ENCODE measurements at regions not wholly inside any gene's neighbourhood (a gene's known extent, or its start where the extent isn't known, plus 50 kb on each side); places are given as distances from the start of the nearest gene placed in this dataset.
A peak's percentile ranks its signal among the peaks of the same experiment; 100 is the strongest.
"Not testable (repeated sequence)": the region's sequence is repeated elsewhere in the genome, so short reads cannot be mapped to it uniquely, and the experiment has no call there.

- H3K27ac Mint-ChIP-seq, result peak overlapping the region; percentile 45
- no peak overlapping the region for H3K4me3 Mint-ChIP-seq
- no peaks in the 10 kb centered on the region for H3K4me1 Mint-ChIP-seq
- peaks cover 2% of the 10 kb centered on the region for H3K27me3 Mint-ChIP-seq
- DNase-seq, result no peak
- H3K36me3 Mint-ChIP-seq (ENCODE audit: low read depth), result no peaks in the 10 kb centered on the region
- no peaks in the 10 kb centered on the region for H3K9me3 ChIP-seq (ENCODE audit: control insufficient read depth, low read length, poor library complexity, severe bottlenecking)
- no peak for ATAC-seq
Measured at GRCh38 chr10:45220931-45221330, 94.5 kb downstream of the OR13A1 start.

- no peaks in the 10 kb centered on the region for H3K9me3 ChIP-seq (ENCODE audit: control insufficient read depth, low read length, poor library complexity, severe bottlenecking)
- no peaks in the 10 kb centered on the region for H3K36me3 Mint-ChIP-seq (ENCODE audit: low read depth)
- no peak overlapping the region for H3K4me3 Mint-ChIP-seq
- DNase-seq, result no peak
- H3K4me1 Mint-ChIP-seq, result no peaks in the 10 kb centered on the region
- H3K27me3 Mint-ChIP-seq, result peaks cover 14% of the 10 kb centered on the region
- ATAC-seq, result no peak
- no peak overlapping the region for H3K27ac Mint-ChIP-seq
Measured at GRCh38 chr10:45224219-45224841, 91.1 kb downstream of the OR13A1 start.

- H3K36me3 Mint-ChIP-seq (ENCODE audit: low read depth), result no peaks in the 10 kb centered on the region
- ATAC-seq (no peak), DNase-seq (no peak)
- H3K4me1 Mint-ChIP-seq, result no peaks in the 10 kb centered on the region
- no peak overlapping the region for H3K4me3 Mint-ChIP-seq
- peaks cover 20% of the 10 kb centered on the region for H3K27me3 Mint-ChIP-seq
- no peak overlapping the region for H3K27ac Mint-ChIP-seq
- no peaks in the 10 kb centered on the region for H3K9me3 ChIP-seq (ENCODE audit: control insufficient read depth, low read length, poor library complexity, severe bottlenecking)
Measured at GRCh38 chr10:45227042-45227441, 88.4 kb downstream of the OR13A1 start.

- ATAC-seq (no peak), DNase-seq (no peak)
- Mint-ChIP-seq H3K4me1 (no peaks in the 10 kb centered on the region), H3K27ac (no peak overlapping the region), H3K36me3 (ENCODE audit: low read depth) (no peaks in the 10 kb centered on the region), H3K4me3 (no peak overlapping the region), H3K27me3 (peaks cover 21% of the 10 kb centered on the region)
- no peaks in the 10 kb centered on the region for H3K9me3 ChIP-seq (ENCODE audit: control insufficient read depth, low read length, poor library complexity, severe bottlenecking)
Measured at GRCh38 chr10:45227456-45227855, 88.0 kb downstream of the OR13A1 start.

- DNase-seq (no peak), ATAC-seq (no peak)
- Mint-ChIP-seq H3K27ac (no peak overlapping the region), H3K4me3 (no peak overlapping the region), H3K27me3 (peaks cover 28% of the 10 kb centered on the region), H3K36me3 (ENCODE audit: low read depth) (no peaks in the 10 kb centered on the region), H3K4me1 (no peaks in the 10 kb centered on the region)
- H3K9me3 ChIP-seq (ENCODE audit: control insufficient read depth, low read length, poor library complexity, severe bottlenecking), result no peaks in the 10 kb centered on the region
Measured at GRCh38 chr10:45229823-45230222, 85.6 kb downstream of the OR13A1 start.

GRCh38 chr10:45235260-45235769 is 80.1 kb downstream of the OR13A1 start:
- ATAC-seq (peak; percentile 53), DNase-seq (peak; percentile 16 to 21 (median 16))
- not testable (repeated sequence) for H3K4me1 Mint-ChIP-seq; H3K36me3 Mint-ChIP-seq (ENCODE audit: low read depth); H3K9me3 ChIP-seq (ENCODE audit: control insufficient read depth, low read length, poor library complexity, severe bottlenecking); H3K4me3 Mint-ChIP-seq; H3K27ac Mint-ChIP-seq
- peaks cover 33% of the 10 kb centered on the region for H3K27me3 Mint-ChIP-seq

- H3K9me3 ChIP-seq (ENCODE audit: control insufficient read depth, low read length, poor library complexity, severe bottlenecking), result no peaks in the 10 kb centered on the region
- no peak overlapping the region for H3K4me3 Mint-ChIP-seq
- ATAC-seq, result no peak
- peaks cover 34% of the 10 kb centered on the region for H3K27me3 Mint-ChIP-seq
- no peak for DNase-seq
- no peak overlapping the region for H3K27ac Mint-ChIP-seq
- peaks cover 2% of the 10 kb centered on the region for H3K4me1 Mint-ChIP-seq
- H3K36me3 Mint-ChIP-seq (ENCODE audit: low read depth), result no peaks in the 10 kb centered on the region
Measured at GRCh38 chr10:45235798-45236220, 79.6 kb downstream of the OR13A1 start.

- Mint-ChIP-seq H3K4me1 (peaks cover 5% of the 10 kb centered on the region), H3K4me3 (no peak overlapping the region), H3K27me3 (peaks cover 21% of the 10 kb centered on the region), H3K27ac (no peak overlapping the region), H3K36me3 (ENCODE audit: low read depth) (no peaks in the 10 kb centered on the region)
- H3K9me3 ChIP-seq (ENCODE audit: control insufficient read depth, low read length, poor library complexity, severe bottlenecking), result no peaks in the 10 kb centered on the region
- no peak for DNase-seq
- ATAC-seq, result no peak
Measured at GRCh38 chr10:45238896-45239295, 76.5 kb downstream of the OR13A1 start.

GRCh38 chr10:45239642-45240041 is 75.8 kb downstream of the OR13A1 start:
- Mint-ChIP-seq H3K27me3 (peaks cover 27% of the 10 kb centered on the region), H3K36me3 (ENCODE audit: low read depth) (no peaks in the 10 kb centered on the region), H3K27ac (peak overlapping the region; percentile 8), H3K4me3 (no peak overlapping the region), H3K4me1 (peaks cover 5% of the 10 kb centered on the region)
- ATAC-seq (no peak), DNase-seq (no peak)
- no peaks in the 10 kb centered on the region for H3K9me3 ChIP-seq (ENCODE audit: control insufficient read depth, low read length, poor library complexity, severe bottlenecking)

- H3K4me3 Mint-ChIP-seq, result no peak overlapping the region
- ATAC-seq (no peak), DNase-seq (no peak)
- peaks cover 4% of the 10 kb centered on the region for H3K4me1 Mint-ChIP-seq
- H3K9me3 ChIP-seq (ENCODE audit: control insufficient read depth, low read length, poor library complexity, severe bottlenecking), result no peaks in the 10 kb centered on the region
- H3K27me3 Mint-ChIP-seq, result peaks cover 21% of the 10 kb centered on the region
- peaks cover 2% of the 10 kb centered on the region for H3K36me3 Mint-ChIP-seq (ENCODE audit: low read depth)
- H3K27ac Mint-ChIP-seq, result peak overlapping the region; percentile 34
Measured at GRCh38 chr10:45241865-45242520, 73.4 kb downstream of the OR13A1 start.

GRCh38 chr10:45243261-45243660 is 72.1 kb downstream of the OR13A1 start:
- Mint-ChIP-seq H3K4me1 (peaks cover 4% of the 10 kb centered on the region), H3K27ac (no peak overlapping the region), H3K36me3 (ENCODE audit: low read depth) (peaks cover 2% of the 10 kb centered on the region), H3K4me3 (no peak overlapping the region), H3K27me3 (peaks cover 30% of the 10 kb centered on the region)
- DNase-seq, result no peak
- H3K9me3 ChIP-seq (ENCODE audit: control insufficient read depth, low read length, poor library complexity, severe bottlenecking), result no peaks in the 10 kb centered on the region
- ATAC-seq, result no peak

GRCh38 chr10:45246522-45246921 is 68.9 kb downstream of the OR13A1 start:
- DNase-seq (no peak), ATAC-seq (no peak)
- no peaks in the 10 kb centered on the region for H3K9me3 ChIP-seq (ENCODE audit: control insufficient read depth, low read length, poor library complexity, severe bottlenecking)
- H3K4me3 Mint-ChIP-seq, result no peak overlapping the region
- peaks cover 26% of the 10 kb centered on the region for H3K27me3 Mint-ChIP-seq
- no peak overlapping the region for H3K27ac Mint-ChIP-seq
- H3K36me3 Mint-ChIP-seq (ENCODE audit: low read depth), result peaks cover 2% of the 10 kb centered on the region
- peaks cover 12% of the 10 kb centered on the region for H3K4me1 Mint-ChIP-seq

- no peak for DNase-seq
- Mint-ChIP-seq H3K27ac (peak overlapping the region; percentile 27), H3K4me1 (peaks cover 16% of the 10 kb centered on the region), H3K27me3 (peaks cover 19% of the 10 kb centered on the region), H3K4me3 (peak overlapping the region; percentile 12), H3K36me3 (ENCODE audit: low read depth) (peaks cover 2% of the 10 kb centered on the region)
- H3K9me3 ChIP-seq (ENCODE audit: control insufficient read depth, low read length, poor library complexity, severe bottlenecking), result no peaks in the 10 kb centered on the region
- ATAC-seq, result peak; percentile 60
Measured at GRCh38 chr10:45249978-45250693, 65.3 kb downstream of the OR13A1 start.

Measured in T-helper 17 cell (primary cell).